ENCODE measurements at regions not wholly inside any gene's neighbourhood (a gene's known extent, or its start where the extent isn't known, plus 50 kb on each side); places are given as distances from the start of the nearest gene placed in this dataset.

GRCh38 chr2:4515871-4516761 lies 812.7 kb downstream of the DCDC2C start:
- no peak for DNase-seq

GRCh38 chr2:4518596-4518995 lies 815.2 kb downstream of the DCDC2C start:
- DNase-seq = no peak

- no peak for DNase-seq
These were observed 819.4 kb downstream of the DCDC2C start for GRCh38 chr2:4522498-4523421.

- DNase-seq = no peak
These were observed 824.0 kb downstream of the DCDC2C start for GRCh38 chr2:4527416-4527815.

- DNase-seq = no peak
These were observed 824.9 kb downstream of the DCDC2C start for GRCh38 chr2:4528246-4528645.

- DNase-seq = no peak
These were observed 825.4 kb downstream of the DCDC2C start for GRCh38 chr2:4528773-4529172.

- DNase-seq = no peak
These were observed 826.4 kb downstream of the DCDC2C start for GRCh38 chr2:4529738-4530137.

- no peak for DNase-seq
These were observed 826.9 kb downstream of the DCDC2C start for GRCh38 chr2:4530231-4530630.

- DNase-seq = no peak
These were observed 830.4 kb downstream of the DCDC2C start for GRCh38 chr2:4533806-4534205.

- no peak for DNase-seq
These were observed 835.7 kb downstream of the DCDC2C start for GRCh38 chr2:4539121-4539520.

GRCh38 chr2:4549666-4550210 lies 846.4 kb downstream of the DCDC2C start:
- no peak for DNase-seq

- DNase-seq = no peak
These were observed 848.5 kb downstream of the DCDC2C start for GRCh38 chr2:4551691-4552474.

- DNase-seq = no peak
These were observed 849.9 kb downstream of the DCDC2C start for GRCh38 chr2:4553241-4553640.

GRCh38 chr2:4556135-4556896 lies 852.9 kb downstream of the DCDC2C start:
- no peak for DNase-seq

GRCh38 chr2:4561196-4561595 lies 857.8 kb downstream of the DCDC2C start:
- no peak for DNase-seq

GRCh38 chr2:4576075-4576474 lies 872.7 kb downstream of the DCDC2C start:
- no peak for DNase-seq

- no peak for DNase-seq
These were observed 876.6 kb downstream of the DCDC2C start for GRCh38 chr2:4579977-4580376.

- DNase-seq = no peak
These were observed 881.8 kb downstream of the DCDC2C start for GRCh38 chr2:4585057-4585635.

- no peak for DNase-seq
These were observed 885.2 kb downstream of the DCDC2C start for GRCh38 chr2:4588606-4589005.

- DNase-seq = no peak
These were observed 887.9 kb downstream of the DCDC2C start for GRCh38 chr2:4591261-4591660.

- peak; percentile 56 for DNase-seq
These were observed 894.0 kb downstream of the DCDC2C start for GRCh38 chr2:4597400-4597799.

Data from NCI-H82 (cell line).